ENCODE measurements at regions not wholly inside any gene's neighbourhood (a gene's known extent, or its start where the extent isn't known, plus 50 kb on each side); places are given as distances from the start of the nearest gene placed in this dataset.

DNA sequence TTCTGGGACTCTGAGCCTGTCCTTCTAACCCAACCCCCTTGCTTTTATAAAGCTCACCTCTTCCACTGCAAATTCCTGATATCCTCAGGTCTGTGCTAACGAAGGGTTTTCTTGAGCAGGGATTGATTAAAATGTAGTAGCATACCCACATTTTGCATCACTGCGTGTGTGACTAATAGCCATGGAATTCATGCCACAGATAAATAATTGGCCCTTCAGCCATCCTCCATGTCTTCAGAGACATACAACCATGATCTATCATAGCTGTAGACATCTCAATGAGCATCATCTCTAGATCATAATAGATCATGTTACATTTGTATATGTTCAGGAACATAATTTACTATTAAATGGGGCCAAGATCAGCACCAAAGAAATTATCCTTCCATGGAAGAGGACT, 990.3 kb downstream of the KCNMA1 start:
- WGBS, 2 donors = 68 to 83% methylated on average over 2 of the region's 2 CpGs
- TF ChIP-seq POLR2A (IDR thresholded peaks at IDR 0.05) = no peak
- TF ChIP-seq, protein P1, sequence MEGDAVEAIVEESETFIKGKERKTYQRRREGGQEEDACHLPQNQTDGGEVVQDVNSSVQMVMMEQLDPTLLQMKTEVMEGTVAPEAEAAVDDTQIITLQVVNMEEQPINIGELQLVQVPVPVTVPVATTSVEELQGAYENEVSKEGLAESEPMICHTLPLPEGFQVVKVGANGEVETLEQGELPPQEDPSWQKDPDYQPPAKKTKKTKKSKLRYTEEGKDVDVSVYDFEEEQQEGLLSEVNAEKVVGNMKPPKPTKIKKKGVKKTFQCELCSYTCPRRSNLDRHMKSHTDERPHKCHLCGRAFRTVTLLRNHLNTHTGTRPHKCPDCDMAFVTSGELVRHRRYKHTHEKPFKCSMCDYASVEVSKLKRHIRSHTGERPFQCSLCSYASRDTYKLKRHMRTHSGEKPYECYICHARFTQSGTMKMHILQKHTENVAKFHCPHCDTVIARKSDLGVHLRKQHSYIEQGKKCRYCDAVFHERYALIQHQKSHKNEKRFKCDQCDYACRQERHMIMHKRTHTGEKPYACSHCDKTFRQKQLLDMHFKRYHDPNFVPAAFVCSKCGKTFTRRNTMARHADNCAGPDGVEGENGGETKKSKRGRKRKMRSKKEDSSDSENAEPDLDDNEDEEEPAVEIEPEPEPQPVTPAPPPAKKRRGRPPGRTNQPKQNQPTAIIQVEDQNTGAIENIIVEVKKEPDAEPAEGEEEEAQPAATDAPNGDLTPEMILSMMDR (IDR thresholded peaks at IDR 0.05) = no peak
- intact Hi-C loops (cut with DNase I; ENCODE audit: low total_unique reads) = no loop called here
- no peak for DNase-seq
- Histone ChIP-seq H3K27ac (no peak overlapping the region), H3K36me3 (ENCODE audit: low read depth, missing control alignments) (no peaks in the 10 kb centered on the region), H3K4me1 (no peaks in the 10 kb centered on the region), H3K27me3 (no peaks in the 10 kb centered on the region), H3K4me3 (no peak overlapping the region), H3K9me3 (no peaks in the 10 kb centered on the region)

DNA sequence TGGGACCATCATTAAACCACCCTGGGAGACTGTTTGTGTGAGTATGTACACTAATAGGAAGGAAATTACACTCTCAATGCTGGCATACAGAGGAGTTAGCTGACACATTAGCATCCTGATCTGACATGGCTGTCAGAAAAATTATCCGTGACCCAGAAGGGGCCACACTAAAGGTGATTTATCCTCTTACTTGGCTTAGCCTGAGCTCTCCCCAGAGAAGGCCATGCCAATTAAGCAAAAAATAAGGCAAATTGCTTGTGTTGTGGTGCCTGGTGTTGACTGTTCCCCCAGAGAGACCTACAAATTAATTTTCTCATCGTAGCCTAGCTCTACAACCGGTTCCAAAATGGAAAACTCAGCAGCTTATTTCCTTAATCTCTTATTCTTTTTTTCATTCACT, 992.3 kb downstream of the KCNMA1 start:
- intact Hi-C loops (cut with DNase I; ENCODE audit: low total_unique reads) = no loop called here
- Histone ChIP-seq H3K4me3 (no peak overlapping the region), H3K36me3 (ENCODE audit: low read depth, missing control alignments) (no peaks in the 10 kb centered on the region), H3K27ac (no peak overlapping the region), H3K9me3 (no peaks in the 10 kb centered on the region), H3K4me1 (no peaks in the 10 kb centered on the region), H3K27me3 (no peaks in the 10 kb centered on the region)
- TF ChIP-seq, protein P1 (IDR thresholded peaks at IDR 0.05) = no peak
- no peak for TF ChIP-seq POLR2A (IDR thresholded peaks at IDR 0.05)
- WGBS, 2 donors = 66 to 77% methylated on average over 3 of the region's 3 CpGs
- DNase-seq = no peak

DNA sequence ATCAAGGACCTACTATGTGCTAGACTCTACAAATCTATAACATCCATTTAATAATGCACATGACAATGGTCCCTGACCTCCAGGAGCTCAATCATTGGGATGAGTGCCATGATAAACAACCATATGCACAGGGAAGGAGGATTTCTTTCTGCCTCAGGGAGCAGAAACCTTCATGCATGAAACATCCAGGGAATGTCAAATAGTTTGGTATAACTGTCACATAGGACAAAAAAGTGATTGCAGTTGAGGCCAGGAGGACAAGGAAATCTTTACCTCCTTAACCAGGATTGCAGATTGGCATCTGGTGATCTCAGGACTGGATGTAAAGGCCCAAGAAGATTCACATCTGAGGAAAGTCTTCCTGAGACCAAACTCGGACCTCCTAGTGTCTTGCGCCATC, 993.1 kb downstream of the KCNMA1 start:
- no peak overlapping the region for H3K27ac ChIP-seq
- no peak for TF ChIP-seq POLR2A (IDR thresholded peaks at IDR 0.05)
- TF ChIP-seq, protein P1 (IDR thresholded peaks at IDR 0.05) = no peak

DNA sequence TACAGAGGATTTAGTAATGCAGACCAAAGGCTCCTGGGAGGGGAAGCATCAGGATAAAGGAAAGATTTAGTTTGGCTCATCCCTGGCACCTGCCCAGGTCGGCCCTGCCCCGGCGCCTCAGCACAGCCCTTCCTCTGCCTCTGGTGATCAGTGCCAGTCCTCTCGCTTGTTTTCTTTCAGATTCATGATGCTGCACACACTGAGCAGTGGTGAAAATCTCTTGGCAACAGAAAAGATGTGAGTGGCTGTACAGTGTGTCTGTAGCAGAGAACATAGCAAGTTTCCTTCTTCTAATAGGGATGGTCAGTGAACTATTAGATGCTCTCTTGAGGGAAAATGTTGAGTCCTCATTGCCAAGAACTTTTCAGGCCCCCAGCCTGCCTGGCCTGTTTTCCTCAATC, 994.1 kb downstream of the KCNMA1 start:
- Histone ChIP-seq H3K9me3 (no peaks in the 10 kb centered on the region), H3K27ac (no peak overlapping the region), H3K27me3 (no peaks in the 10 kb centered on the region), H3K4me3 (no peak overlapping the region), H3K4me1 (no peaks in the 10 kb centered on the region), H3K36me3 (ENCODE audit: low read depth, missing control alignments) (no peaks in the 10 kb centered on the region)
- peak; percentile 19 for DNase-seq
- no peak for TF ChIP-seq POLR2A (IDR thresholded peaks at IDR 0.05)
- TF ChIP-seq, protein P1 (IDR thresholded peaks at IDR 0.05) = no peak
- 39 to 61% methylated on average over 4 of the region's 4 CpGs for WGBS, 2 donors
- intact Hi-C loops (cut with DNase I; ENCODE audit: low total_unique reads) = no loop called here

More for the DNA sequence above, 993.1 kb downstream of the KCNMA1 start:
- H3K27me3 ChIP-seq = no peaks in the 10 kb centered on the region
- H3K4me1 ChIP-seq = no peaks in the 10 kb centered on the region
- 94 to 100% methylated on average over 2 of the region's 2 CpGs for WGBS, 2 donors
- no peaks in the 10 kb centered on the region for H3K36me3 ChIP-seq (ENCODE audit: low read depth, missing control alignments)
- intact Hi-C loops (cut with DNase I; ENCODE audit: low total_unique reads) = no loop called here
- no peak overlapping the region for H3K4me3 ChIP-seq
- H3K9me3 ChIP-seq = no peaks in the 10 kb centered on the region
- DNase-seq = no peak

DNA sequence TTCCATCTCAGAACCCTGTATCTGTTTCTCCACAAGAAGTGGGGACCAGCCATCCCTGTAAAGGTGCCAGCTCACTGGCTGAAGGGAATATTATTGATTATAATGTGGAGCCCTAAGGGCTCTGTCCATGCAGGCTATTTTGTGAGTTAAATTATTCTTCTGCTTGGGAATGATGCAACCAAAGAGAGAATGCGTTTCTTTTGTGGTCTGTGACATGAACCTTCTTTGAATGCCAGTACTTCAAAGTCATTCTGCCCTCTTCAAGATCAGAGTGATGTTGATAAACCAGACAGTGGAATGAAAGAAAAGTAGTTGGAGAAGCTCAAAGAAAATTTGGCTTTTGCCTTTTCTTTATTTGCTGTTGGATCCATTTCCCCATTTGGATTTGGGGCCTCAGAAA, 995.2 kb downstream of the KCNMA1 start:
- H3K9me3 ChIP-seq = no peaks in the 10 kb centered on the region
- no peak overlapping the region for H3K4me3 ChIP-seq
- H3K27ac ChIP-seq = no peak overlapping the region
- no peaks in the 10 kb centered on the region for H3K4me1 ChIP-seq
- H3K36me3 ChIP-seq (ENCODE audit: low read depth, missing control alignments) = no peaks in the 10 kb centered on the region
- no peak for DNase-seq
- 67 to 83% methylated on average over 1 of the region's 1 CpG for WGBS, 2 donors
- TF ChIP-seq POLR2A (IDR thresholded peaks at IDR 0.05) = no peak
- H3K27me3 ChIP-seq = no peaks in the 10 kb centered on the region
- intact Hi-C loops (cut with DNase I; ENCODE audit: low total_unique reads) = no loop called here

All from testis (tissue), 2 donors.